ENCODE measurements at regions not wholly inside any gene's neighbourhood (a gene's known extent, or its start where the extent isn't known, plus 50 kb on each side); places are given as distances from the start of the nearest gene placed in this dataset.

DNA sequence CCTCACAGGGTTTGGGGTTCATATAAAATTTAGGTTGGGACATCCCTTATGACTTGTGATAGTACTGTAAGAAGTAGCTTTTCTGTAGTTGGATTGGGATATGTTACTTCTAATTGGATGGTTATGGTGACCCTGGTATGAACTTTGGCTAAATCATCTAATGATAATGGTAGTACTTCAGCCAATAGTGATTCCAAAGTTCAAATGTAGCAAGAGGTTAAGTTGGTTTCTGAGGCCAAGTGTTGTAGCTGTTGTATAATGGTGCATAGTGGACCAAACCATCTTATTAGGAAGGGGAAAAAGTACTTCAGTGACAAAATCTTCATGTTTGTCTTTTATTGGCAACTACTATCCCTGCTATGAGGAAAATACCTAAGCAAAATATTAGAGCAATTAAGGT, 542.1 kb upstream of the IGFBP3 start:
- no peak for DNase-seq

DNA sequence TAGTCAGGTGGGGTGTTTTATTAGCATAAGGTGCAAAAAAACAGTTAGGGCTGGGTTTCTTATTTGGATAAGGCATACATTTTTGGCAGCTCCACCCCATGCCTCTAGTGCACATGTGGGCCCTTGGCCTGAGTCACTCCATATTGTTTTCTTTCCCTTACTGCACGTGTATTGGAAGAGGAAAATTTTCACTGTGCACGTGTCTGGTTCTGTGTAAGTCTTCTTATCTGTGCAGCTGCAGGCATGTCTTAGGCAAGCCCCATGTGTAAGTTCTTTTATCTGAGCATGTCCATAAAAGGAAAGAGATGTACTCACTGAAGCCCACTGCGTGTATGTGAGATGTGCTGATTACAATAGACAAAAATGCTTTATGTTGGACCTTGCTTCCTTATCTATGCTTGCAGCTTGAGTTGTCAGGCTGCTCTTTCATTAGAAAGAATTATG, 540.3 kb upstream of the IGFBP3 start:
- DNase-seq = no peak

DNA sequence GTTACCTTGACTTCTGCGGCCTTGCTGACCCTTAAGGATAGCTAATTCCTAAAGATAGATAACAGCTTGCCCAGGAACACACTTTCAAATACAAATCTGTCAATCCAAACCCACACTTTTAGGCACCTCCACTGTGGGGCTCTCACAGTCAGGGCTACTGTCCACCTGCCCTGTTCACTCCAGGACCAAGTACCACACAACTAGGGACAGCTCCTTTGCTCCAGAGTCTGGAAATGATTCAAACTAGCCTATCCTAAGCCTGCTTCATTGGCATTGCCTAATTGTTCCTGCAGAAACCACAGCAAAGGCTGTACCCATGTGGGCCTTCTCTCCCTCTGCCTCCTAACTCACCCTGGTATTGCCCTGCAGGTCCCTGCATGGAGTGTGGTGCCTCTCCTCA, 538.9 kb upstream of the IGFBP3 start:
- no peak for DNase-seq

DNA sequence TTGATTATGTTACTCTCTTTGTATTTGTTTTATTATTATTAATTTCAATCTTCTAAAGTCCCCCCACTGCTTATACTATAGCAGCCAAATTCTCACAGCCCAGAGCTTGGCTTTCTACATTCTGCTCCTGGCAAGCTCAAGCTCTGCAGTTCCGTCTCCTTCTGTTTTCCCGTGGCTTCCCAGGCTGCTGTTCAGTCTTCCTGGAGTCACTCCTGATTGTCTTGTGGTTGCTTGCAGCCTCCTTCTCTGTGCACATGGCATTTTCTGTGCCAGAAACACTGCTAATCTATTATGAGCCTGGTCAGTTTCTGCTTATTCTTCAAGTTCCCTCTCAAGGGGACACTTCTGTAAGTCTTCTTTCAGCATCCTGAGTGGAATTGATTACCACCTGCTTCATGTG, 533.7 kb upstream of the IGFBP3 start:
- no peak for DNase-seq

DNA sequence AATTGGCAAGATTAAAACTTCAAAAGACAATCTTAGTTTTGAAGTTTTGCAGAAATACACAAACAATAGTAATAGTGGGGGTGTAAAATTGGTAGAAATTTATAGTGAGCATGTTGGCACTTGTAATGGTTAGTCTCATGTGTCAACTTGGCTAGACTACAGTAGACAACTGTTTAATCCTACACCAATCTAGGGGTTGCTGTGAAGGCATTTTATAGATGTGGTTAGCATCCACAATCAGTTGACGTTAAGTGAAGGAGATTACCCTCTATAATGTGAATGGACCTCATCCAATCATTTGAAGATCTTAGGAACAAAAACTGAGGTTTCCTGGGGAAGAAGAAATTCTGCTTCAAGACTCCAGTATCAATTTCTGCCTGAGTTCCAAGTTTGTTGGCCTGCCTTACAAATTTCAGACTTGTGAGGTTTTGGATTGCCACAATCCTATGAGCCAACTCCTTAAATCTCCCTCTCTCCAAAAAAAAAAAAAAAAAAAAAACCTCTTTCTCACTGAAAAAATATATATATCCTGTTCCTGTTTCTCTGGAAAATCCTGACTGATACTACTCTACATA, 531.6 kb upstream of the IGFBP3 start:
- no peak for DNase-seq

GRCh38 chr7:46451846-46452245, 530.8 kb upstream of the IGFBP3 start:
- no peak for DNase-seq

DNA sequence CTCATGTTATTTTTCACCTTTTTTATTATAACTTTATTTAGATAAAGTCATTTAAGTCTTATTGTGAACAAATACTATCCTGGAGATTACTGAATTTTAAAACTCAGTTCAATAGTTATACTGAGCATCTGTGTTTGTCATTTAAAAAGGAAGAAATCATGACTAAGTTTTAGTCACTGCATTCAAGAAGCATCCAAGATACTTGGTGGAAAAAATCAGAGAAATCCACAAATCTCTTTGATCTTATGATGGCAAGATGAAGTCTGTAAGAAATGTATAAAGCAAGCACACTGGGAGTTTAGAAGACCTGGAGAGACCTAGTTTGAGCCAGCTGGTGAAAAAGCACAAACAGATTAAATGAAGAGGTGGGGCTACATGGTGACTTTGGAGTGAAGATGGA, 529.8 kb upstream of the IGFBP3 start:
- DNase-seq = no peak

- no peak for DNase-seq
These were observed 529.4 kb upstream of the IGFBP3 start for GRCh38 chr7:46450425-46450824.

DNA sequence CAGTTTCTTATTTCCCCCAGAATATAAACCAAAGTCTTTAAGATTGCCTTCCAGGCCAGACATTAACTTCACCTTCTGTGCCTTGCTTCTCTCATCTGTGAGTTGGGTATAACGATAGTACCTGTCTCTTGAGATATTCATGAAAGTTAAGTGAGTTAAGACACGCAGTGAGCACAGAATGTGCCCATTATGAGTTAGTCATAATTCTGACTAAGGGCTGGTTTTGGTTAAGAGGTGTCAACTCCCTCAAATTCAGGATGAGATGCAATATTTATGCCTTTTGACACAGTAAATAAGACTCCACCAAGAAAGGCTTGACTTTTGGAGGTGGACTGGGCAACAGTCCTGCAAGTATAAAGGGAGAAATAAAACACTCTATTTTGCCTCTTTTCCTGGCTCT, 528.7 kb upstream of the IGFBP3 start:
- DNase-seq = no peak

GRCh38 chr7:46448478-46448877, 527.4 kb upstream of the IGFBP3 start:
- DNase-seq = no peak

- no peak for DNase-seq
These were observed 525.1 kb upstream of the IGFBP3 start for GRCh38 chr7:46446151-46446550.

DNA sequence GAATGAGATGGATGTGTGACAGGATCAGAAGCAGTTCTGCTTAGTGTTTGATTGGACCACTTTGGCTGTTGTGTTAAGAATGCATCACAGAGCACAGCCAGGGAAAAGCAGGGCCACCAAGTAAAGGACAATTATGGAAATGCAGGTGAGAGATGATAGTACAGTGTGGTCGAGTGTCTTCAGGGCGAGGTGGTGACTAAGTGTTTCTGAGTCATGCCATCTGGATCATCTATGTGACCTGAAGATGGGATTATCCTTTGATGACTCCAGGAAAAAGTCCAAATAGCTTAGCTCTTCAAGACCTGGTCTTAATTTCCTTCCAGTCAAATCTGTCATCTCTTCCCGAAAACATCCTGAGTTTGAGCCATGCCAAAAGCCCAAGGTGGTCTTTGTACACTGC, 523.2 kb upstream of the IGFBP3 start:
- no peak for DNase-seq

DNA sequence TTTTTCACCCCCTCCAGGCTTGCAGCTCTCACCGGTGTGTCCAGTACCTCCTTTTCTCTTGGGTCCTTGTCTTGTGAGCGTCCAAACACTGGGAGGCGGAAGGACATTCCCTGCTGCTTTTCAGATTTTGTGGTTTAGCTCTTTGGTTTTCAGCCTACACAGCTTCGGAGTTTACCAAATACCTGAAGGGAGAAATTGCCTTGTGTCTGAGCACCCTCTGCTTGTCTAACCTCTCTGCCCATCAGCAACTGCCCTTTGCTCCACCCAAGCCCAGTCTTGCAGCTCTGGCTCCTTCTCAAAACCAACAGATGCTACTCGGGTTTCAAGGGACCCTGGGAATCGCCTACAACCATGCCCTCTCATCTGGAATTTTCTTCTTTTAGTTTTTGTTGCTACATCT, 519.1 kb upstream of the IGFBP3 start:
- DNase-seq = no peak

- no peak for DNase-seq
These were observed 511.6 kb upstream of the IGFBP3 start for GRCh38 chr7:46432708-46433107.

- DNase-seq = no peak
These were observed 507.2 kb upstream of the IGFBP3 start for GRCh38 chr7:46428295-46428694.

GRCh38 chr7:46424934-46425333, 503.9 kb upstream of the IGFBP3 start:
- no peak for DNase-seq

GRCh38 chr7:46421441-46422230, 500.6 kb upstream of the IGFBP3 start:
- DNase-seq = no peak

DNA sequence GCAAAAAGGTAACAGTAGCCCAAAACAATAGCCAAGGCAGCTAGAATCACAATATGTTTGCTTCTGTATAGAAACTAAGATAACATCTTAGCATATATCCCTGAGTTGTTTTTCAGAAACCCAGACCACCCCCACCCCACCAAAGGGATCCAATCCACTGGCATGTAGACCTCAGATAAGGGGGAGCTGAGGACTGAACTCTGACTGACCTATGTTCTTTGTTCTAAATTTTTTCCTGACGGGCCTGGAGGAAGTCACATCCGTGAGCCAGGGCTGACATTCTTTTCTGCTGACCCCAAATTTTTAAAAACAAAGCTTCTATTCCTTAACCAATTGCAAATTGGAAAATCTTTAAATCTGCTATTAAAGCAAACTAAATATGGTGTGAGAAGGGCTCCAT, 493.9 kb upstream of the IGFBP3 start:
- DNase-seq = no peak

GRCh38 chr7:46411236-46411635, 490.2 kb upstream of the IGFBP3 start:
- no peak for DNase-seq

DNA sequence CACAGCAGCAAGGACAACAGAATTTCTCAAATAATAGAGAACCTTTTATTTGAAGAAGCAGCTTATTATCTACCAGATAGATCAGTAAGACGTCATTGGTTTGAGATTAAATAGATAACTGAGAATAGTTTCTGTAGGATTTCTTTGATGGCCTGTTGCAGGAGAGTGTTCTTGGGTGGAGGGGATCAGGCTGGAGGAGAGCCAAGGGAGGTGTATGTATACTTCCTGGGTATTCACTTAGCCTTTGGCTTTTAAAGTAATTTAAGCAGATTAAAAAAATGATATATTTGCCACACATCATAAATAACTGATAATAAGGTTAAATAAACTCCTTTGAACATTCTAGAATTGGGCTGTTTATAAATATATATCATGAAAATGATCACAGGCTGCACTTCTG, 486.1 kb upstream of the IGFBP3 start:
- no peak for DNase-seq

DNA sequence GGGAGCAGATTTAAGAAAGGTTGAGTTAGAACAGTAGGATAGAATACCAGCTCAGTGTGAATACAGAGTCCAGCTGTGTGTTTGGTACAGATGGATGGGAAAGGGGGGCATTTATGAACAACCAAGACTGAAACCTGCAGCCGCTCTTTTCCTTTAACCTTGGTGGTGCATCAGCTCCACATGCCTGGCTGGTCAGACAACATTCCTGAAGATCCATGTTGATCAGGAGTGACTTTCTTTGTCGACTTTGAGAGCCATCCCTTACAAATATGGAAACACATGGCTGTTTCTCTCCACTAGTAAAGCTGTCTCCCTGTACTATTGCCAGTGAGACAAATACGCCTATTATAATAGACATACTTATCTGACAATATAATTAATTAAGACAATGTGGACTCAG, 476.5 kb upstream of the IGFBP3 start:
- DNase-seq = no peak

DNA sequence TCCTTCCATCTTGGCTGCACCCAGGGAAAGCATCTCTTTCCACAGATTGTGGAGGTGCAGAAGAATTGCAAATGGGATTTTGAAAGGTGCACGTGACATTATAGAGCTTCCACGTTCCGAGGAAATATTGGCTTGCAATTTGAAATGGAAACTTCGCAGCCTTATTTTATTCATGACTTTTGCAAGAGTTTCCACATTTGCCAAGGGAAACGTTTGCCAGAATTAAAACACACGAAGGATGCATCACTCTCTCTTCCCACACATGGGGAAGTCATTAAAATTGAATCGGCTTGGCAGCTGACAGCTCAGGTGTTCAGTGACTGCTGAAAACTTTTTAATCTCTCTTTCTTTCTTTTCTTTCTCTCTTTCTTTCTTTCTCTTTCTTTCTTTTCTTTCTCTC, 475.4 kb upstream of the IGFBP3 start:
- DNase-seq = no peak

GRCh38 chr7:46393142-46393541, 472.1 kb upstream of the IGFBP3 start:
- no peak for DNase-seq

DNA sequence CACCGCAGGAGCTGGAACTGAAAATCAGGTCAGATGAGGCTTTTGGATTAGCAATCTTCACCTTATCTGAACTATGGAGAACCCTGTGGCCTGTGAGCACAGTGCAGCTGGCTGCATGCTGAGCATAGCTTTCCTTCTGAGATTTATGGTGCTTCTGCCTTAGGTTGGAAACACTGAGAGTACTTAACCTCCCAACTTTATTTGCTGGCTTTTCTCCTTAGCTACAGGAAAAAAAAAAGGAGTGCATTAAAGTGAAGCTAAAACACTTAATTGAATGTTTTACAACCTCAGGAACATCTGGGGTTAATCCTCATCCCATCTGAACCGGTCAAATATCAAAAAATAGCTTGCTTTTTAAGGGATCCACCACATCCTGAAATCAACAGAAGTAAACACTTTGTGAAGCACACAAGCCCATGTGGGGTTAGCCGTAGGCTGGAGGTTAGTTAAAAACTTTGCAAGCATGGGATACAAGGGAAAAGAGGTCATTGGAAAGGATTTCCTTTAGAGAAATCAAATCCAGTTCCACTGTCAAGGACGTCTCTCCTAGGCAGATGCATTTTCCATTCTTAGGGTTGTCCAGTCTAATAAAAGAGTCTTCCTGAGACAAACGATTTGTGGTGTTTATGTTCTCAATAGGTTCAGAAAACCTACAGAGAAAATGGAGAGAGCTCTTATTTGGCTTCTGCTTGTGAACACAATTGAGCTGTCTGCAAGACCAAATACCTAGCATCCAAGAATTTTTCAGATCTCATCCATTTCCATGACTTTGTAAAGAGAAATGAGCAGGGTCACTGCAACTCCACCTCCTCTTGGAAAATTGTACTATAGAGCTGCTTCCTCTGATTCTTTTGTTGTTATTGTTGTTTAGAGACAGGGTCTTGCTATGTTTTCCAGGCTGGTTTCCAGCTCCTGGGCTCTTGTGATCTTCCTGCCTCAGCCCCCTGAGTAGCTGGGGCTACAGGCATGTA, 470.4 kb upstream of the IGFBP3 start:
- no peak for DNase-seq
